ENCODE measurements at regions not wholly inside any gene's neighbourhood (a gene's known extent, or its start where the extent isn't known, plus 50 kb on each side); places are given as distances from the start of the nearest gene placed in this dataset.

GRCh38 chr6:25035512-25036435, 100.0 kb upstream of the RIPOR2 start:
- DNase-seq (ENCODE audit: low read depth in 2 of 3, low spot score in 1 of 3) = no peak

DNA sequence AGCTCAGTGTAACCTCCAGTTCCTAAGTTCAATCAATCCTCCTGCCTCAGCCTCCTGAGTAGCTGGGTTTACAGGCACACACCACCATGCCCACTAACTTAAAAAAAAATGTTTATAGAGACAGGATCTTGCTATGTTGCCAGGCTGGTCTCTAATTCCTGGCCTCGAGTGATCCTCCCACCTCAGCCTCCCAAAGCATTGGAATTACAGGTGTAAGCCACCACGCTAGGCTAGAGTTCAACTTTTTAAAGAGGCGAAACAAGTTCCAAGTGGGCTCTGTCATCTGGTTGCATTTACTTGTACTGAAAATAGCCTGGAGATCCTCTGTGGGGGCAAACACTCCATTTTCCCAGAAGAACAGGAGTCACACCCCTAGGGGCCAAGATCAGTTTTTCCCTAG, 100.7 kb upstream of the RIPOR2 start:
- no peak for DNase-seq (ENCODE audit: low read depth in 2 of 3, low spot score in 1 of 3)

DNA sequence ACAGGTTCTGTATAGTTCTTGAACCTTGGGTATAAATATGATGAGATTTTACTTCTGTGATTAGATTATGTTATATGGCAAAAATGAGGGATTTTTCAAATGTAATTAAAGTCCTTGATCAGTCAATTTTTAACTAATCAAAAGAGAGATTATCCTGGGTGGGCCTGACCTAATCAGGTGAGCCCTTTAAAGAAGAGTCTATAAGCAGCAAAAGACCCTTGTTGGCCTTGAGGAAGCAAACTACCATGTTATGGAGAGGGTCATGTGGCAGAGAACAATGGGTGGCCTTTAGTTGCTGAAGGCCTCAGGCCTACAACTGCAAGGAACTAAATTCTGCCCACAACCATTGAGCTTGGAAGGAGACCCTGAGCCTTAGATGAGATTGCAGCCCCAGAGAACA, 102.5 kb upstream of the RIPOR2 start:
- DNase-seq (ENCODE audit: low read depth in 2 of 3, low spot score in 1 of 3) = no peak

GRCh38 chr6:25038999-25039398, 103.2 kb upstream of the RIPOR2 start:
- no peak for DNase-seq (ENCODE audit: low read depth in 2 of 3, low spot score in 1 of 3)

GRCh38 chr6:25041485-25042035, 105.8 kb upstream of the RIPOR2 start:
- DNase-seq (ENCODE audit: low read depth in 2 of 3, low spot score in 1 of 3) = no peak

DNA sequence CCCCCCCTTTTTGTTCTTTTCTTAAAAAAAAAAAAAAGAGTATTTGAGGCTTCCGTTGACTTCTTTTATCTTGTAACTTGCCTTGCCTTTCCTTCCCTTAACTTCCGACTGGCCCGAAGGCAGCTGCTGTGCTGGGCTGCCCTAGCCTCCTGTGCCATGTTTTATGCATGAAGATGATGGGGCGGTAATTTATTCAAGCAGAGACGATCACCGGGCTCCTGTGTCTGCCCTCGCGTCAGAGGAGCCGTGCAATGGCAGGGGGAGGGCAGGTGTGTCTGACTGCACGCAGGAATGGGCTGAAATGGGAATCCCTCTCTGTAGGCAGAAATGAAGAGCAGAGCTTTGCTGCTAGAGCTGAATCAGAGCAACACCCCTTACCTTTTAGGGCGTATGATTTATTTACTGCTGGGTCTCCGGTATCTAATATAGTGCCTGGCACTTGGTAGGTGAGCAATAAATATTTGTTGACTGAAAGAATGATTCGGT, 106.3 kb upstream of the RIPOR2 start:
- DNase-seq (ENCODE audit: low read depth in 2 of 3, low spot score in 1 of 3) = no peak

- no peak for DNase-seq (ENCODE audit: low read depth in 2 of 3, low spot score in 1 of 3)
These were observed 106.8 kb upstream of the RIPOR2 start for GRCh38 chr6:25042536-25042935.

DNA sequence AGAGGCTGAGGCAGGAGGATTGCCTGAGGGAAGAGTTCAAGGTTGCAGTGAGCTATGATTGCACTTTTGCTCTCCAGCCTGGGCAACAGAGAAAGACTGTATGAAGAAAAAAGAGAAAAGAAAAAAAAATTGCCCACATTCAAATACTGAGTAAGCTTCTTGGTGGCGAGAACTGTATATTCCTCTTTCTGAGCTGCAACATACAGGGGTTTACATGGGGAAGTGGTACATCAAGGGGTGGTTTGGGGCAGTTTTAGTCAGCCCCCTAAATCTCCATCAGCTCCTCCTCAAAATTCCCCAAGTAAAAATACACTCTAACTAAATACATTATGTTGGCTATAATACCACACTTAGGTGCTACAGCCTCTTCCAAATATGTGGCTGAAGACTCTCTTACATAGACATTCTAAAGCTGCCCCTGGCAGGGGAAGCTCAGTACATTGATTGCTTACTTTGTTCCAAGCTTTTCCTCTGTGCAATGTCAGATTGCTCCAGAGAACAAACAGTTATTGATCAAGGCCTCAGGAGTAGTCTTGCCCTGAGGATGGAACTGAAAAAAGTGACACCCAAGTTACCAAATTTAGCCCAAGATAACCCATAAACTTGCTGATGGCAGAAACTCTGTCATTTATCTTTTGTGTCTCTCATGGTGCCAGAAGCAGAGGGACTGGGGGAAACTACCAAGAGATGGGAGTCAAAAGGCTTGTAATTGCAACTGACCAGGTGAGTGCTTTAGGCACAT, 107.4 kb upstream of the RIPOR2 start:
- no peak for DNase-seq (ENCODE audit: low read depth in 2 of 3, low spot score in 1 of 3)

DNA sequence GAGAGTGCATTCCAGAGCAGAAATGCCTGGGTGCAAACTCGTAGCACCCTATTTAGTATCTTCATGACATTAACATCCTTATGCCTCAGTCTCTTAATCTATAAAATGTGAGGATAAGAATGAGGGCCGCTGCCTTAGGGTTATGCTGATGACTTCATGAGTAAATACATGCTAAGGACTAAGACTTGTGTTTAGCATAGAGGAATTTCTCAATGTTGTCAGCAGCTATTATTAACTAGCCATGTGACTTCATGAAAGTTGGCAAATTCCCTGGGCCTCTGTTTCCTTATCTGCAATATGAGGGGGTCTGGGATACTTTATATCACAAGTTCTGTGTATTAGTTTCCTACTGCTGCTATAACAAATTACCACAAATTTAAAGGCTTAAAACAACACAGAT, 108.1 kb upstream of the RIPOR2 start:
- DNase-seq (ENCODE audit: low read depth in 2 of 3, low spot score in 1 of 3) = no peak

DNA sequence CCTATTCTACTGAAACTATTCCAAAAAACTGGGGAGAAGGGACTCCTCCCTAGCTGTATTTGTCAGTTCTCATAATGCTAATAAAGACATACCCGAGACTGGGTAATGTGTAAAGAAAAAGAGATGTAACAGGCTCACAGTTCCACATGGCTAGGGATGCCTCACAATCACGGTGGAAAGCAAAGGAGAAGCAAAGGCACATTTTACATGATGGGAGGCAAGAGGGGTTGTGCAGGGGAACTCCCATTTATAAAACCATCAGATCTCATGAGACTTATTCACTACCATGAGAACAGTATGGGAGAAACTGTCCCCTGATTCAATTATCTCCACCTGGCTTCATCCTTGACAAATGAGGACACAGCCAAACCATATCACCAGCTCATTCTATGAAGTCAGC, 111.2 kb upstream of the RIPOR2 start:
- no peak for DNase-seq (ENCODE audit: low read depth in 2 of 3, low spot score in 1 of 3)

DNA sequence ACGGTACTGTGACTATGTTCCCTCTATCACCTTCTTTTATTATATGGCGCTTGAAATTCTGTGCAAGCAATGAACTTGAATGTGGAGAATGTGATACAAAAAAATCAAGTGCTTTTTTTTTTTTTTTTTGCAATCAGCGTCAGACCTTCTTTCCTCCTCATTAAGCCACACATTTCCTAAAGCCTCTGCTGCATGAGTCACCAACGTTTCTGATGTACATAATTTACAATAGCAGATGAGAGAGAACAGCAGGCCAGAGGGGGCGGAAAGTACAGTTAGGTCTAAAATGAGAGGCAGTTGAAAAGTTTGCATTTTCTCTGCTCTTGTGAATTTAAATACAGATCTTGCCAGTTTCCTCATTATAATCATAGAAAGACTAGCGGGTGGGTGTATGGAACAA, 114.6 kb upstream of the RIPOR2 start:
- DNase-seq (ENCODE audit: low read depth in 2 of 3, low spot score in 1 of 3) = no peak

DNA sequence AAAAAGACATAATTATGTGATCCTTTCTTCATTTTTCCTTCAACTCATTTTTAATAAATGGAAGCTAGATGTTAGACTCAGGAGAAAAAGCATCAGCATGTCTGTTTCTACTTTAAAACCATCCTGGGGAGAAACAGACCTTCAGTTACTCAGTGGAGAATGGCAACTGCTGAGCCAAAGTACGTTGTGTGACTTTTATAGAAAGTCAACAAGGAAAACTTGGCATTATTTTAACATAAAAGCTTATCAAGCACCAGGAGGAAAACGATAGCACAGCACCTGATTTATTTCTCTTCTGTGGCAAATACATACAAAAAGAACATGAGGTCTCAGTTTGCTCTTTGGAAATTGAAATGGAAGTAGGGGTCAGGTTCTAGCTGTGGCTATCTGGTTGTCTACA, 115.3 kb upstream of the RIPOR2 start:
- no peak for DNase-seq (ENCODE audit: low read depth in 2 of 3, low spot score in 1 of 3)

DNA sequence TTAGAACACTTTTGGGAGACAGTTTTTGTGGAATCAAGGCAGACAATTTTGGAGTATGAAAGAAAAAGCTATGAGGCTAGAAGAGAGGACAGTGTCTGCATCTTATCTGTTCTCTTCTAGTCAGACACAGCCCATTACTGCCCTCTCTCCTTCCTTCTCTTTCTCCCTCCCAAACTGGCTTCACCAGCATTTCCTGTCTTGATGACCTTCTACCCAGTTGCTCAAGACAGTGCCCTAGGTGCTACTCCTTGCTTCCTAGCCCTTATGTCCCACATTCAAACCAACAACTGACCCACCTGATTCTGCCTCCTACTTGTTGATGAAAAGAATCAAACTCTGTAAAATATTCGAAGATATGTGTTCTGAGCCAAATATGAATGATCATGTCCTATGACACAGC, 116.4 kb upstream of the RIPOR2 start:
- DNase-seq (ENCODE audit: low read depth in 2 of 3, low spot score in 1 of 3) = no peak

DNA sequence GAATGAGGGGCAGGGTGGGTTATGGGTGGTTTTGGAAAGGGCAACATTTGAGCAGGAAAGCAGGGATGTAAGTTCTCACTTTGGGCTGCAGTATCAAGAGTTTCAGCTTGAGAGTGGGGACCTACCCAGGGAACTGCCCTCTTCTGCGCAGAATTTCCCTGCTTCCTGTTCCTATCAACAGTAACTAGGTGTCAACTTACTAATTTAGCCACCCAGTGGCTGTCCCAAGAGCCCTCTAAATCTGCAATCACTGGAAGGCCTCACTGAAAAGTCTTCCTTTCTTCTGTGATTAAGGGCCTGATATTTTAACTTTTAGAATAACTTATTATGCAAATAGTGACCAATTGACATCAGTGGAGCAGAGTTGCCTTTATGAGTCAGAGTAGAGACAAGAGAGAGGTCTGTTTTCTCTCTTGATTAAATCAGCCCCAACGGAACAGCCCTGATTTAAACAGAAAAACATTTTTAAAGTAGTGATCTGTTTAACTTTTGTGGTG, 118.2 kb upstream of the RIPOR2 start:
- no peak for DNase-seq (ENCODE audit: low read depth in 2 of 3, low spot score in 1 of 3)

DNA sequence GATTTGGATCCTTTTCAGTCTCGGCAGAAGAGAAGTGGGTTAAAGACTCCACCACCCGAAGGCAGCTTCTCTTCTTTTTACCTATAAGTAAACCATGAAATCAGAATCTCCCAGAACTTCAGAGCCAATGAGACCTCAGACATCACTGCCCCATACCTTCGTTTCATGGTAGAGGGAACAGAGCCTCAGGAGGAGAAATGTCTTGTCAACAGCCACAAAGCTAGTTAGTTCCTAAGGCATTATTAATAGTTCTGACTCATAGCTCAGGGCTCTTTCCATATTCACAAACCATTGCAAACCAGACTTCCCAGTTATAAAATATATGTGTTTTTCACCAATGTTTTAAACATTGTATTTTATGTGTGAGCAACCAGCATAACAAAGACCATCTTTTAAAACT, 118.7 kb upstream of the RIPOR2 start:
- DNase-seq (ENCODE audit: low read depth in 2 of 3, low spot score in 1 of 3) = no peak

GRCh38 chr6:25056130-25056529, 120.4 kb upstream of the RIPOR2 start:
- DNase-seq (ENCODE audit: low read depth in 2 of 3, low spot score in 1 of 3) = no peak

DNA sequence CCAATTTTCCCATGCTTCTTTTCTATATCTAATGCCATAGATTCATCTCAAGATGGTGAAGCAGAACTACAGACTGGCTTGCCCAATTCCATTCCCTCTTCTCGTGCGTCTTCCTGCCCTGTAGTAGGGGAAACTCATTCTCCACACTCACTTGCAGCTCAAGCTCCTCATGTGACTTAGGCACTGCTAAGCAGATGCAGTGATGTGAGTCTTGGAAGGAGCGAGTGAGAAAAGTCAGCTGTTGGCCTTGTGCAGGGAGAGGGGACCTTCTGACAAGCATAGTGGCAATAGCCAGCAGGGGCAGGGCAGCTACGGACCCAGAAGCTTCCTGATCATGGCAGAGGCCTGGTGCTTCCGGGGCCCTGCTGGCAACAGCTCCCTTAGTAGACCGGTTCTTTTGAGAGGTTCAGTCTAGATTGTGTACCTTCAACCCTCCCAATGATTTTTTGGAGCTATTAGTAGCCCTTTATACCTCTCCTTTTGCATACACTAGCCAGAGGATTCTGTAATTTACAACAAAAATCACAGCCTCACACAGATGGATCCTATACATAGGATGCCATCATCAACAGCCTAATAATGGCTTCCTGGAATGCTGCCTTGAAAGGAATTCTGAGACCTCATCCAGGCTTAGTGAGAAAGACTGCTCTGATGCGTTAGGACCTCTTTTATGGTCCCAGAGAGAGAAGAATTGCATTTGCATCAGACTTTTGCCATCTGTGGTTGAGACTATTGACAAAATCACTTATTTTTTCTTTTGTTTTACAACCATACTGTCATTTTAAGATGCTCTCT, 121.5 kb upstream of the RIPOR2 start:
- DNase-seq (ENCODE audit: low read depth in 2 of 3, low spot score in 1 of 3) = no peak

DNA sequence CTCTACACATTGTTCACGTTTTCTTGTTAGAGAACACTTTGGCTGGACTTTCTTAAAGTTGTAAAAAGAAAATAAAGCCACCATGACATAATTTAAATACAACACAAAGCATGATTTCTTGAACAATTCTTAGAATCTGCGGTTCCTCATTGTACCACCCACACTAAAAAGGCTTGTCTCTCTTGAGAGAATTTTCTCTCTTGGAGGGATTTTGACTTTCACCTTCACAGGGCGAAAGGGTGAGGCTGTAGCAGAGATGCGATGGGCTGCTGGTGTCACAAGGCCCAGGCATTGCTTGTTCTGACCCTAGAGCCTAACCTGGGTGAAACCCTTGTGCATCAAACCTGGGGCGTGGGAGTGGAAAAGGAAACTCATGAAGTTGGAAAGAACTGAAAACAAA, 122.7 kb upstream of the RIPOR2 start:
- DNase-seq (ENCODE audit: low read depth in 2 of 3, low spot score in 1 of 3) = no peak

DNA sequence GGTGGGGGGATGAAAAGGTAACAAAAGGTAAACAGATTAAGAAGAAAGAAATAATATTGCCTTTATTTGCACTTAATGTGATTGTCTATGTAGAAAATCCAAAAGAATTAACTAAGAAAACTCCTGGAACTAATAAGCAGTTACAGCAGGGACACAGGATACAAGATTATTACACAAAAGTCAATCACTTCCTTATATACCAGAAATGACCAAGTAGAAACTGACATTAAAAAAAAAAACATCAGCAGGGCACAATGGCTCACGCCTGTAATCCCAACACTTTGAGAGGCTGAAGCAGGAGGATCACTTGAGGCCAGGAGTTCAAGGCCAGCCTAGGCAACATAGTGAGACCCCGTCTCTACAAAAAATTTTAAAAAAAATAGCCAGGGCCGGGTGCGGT, 123.2 kb upstream of the RIPOR2 start:
- DNase-seq (ENCODE audit: low read depth in 2 of 3, low spot score in 1 of 3) = no peak

GRCh38 chr6:25060522-25060921, 124.8 kb upstream of the RIPOR2 start:
- DNase-seq (ENCODE audit: low read depth in 2 of 3, low spot score in 1 of 3) = no peak

GRCh38 chr6:25061289-25061936, 125.7 kb upstream of the RIPOR2 start:
- no peak for DNase-seq (ENCODE audit: low read depth in 2 of 3, low spot score in 1 of 3)

Data from stimulated activated CD4-positive, alpha-beta T cell treated with anti-CD3 and anti-CD28 coated beads, Interleukin-12 subunit alpha, Interleukin-12 subunit beta, amount 100 ng/mL, for 48 hours (primary cell).